GM21390 (cell line): ENCODE measurements at regions not wholly inside any gene's neighbourhood (a gene's known extent, or its start where the extent isn't known, plus 50 kb on each side); places are given as distances from the start of the nearest gene placed in this dataset.
"Not testable (repeated sequence)": the region's sequence is repeated elsewhere in the genome, so short reads cannot be mapped to it uniquely, and the experiment has no call there.

Source experiments
- ATAC-seq: cut with Tn5 transposase; IDR thresholded peaks from one replicate; pipeline ENCODE4 v1.9.1; 2021; ENCODE audit not compliant: unreplicated experiment

- ATAC-seq, result no peak
Observed at GRCh38 chr4:95779447-95779846, 60.4 kb upstream of the PDHA2 start.

DNA sequence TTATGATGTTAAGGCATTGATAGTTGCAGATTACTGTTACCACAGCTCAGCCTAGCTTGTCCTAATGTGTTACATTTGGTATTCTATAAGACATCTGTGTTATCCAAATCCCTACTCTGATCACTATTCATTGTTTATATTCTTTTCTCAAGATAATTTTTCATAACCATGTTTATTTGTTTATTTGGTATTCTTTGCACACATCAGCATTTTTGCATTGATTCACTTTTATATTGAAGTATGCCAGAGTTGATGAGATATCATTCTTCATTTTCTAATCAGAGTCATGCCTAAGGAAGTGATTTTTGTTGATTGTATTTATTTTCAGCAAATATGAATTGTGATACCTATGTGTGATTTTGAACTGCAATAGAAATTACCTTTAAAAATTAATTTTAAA is 61.2 kb upstream of the PDHA2 start:
- no peak for ATAC-seq

GRCh38 chr4:95770605-95771004 is 69.3 kb upstream of the PDHA2 start:
- not testable (repeated sequence) for ATAC-seq

GRCh38 chr4:95764961-95765360 is 74.9 kb upstream of the PDHA2 start:
- no peak for ATAC-seq

- ATAC-seq, result no peak
Observed at GRCh38 chr4:95761871-95762270, 78.0 kb upstream of the PDHA2 start.

DNA sequence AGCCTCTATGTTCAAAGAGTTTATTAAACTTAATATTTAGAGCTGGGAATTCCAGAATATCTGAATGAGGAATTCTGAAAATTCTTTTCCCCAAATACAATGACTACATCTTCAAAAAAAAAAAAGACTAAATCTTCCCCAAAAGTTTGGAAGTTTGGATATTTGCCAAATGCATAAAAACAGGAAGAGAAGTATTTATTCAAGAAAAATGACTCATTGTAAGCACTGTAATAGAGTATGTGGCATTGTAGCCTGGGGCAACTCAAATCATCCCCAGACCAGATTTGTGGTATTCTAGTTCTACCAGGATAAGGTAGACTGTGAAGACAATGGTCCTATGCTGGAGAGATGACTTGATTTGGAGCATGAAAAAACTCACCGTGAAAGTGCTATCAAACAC is 78.5 kb upstream of the PDHA2 start:
- no peak for ATAC-seq

- ATAC-seq, result not testable (repeated sequence)
Observed at GRCh38 chr4:95760646-95761045, 79.2 kb upstream of the PDHA2 start.

DNA sequence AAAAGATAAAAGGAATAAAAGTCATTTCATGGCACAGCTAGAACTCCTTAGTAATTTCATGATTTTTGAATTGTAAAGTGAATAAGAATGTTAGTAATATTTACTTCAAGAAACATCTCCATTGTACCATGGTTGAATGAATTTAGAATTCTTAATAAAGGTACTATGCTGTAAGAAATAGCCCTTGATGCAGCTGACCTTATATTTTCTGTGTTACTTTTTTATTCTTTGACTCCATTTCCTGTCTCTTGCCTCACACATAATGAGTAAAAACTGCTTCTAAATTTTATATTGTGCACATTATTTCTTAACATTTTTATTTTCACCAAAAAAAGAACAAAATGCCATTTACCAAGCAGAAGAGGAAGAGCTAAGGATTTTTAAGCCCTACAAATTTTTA is 81.9 kb upstream of the PDHA2 start:
- no peak for ATAC-seq

DNA sequence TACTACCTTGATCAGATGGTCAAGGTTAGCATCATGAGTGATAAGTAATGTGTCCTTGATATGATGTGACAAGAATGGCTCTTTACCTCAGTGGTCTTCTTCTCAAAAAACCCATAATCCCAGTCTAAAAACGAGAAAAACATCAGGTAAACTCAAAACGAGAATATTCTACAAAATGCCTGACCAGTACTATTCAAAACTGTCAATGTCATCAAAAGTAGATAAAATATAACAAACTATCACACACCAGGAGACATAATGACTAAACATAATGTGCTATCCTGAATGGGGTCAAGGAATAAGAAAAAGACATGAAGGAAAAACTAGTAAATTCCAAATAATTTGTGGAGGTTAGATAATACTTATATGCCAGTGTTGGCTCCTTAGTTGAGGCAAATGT is 85.2 kb upstream of the PDHA2 start:
- no peak for ATAC-seq

GRCh38 chr4:95749204-95749603 is 90.7 kb upstream of the PDHA2 start:
- no peak for ATAC-seq

GRCh38 chr4:95742872-95743271 is 97.0 kb upstream of the PDHA2 start:
- ATAC-seq, result no peak

GRCh38 chr4:95742179-95742578 is 97.7 kb upstream of the PDHA2 start:
- ATAC-seq, result no peak

GRCh38 chr4:95732061-95732460 is 107.8 kb upstream of the PDHA2 start:
- no peak for ATAC-seq

DNA sequence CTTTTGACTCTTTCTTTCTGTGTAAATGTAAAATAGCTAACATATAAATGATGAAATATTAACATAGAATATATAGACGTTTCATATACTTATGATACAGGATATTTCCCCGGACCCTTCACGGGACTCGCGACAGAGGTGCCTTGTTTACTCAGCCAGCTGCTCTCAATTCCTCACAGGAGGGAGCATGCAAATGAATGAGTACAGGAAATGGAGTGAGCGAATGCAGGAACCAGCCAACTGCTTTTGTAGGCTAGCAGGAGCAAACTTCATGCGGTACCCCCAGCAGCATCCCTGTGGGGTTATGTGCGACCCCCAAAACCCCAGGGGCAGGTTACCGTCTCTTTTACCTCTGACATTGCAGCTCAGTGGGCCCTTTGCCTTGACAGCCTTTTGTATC is 110.3 kb upstream of the PDHA2 start:
- no peak for ATAC-seq

DNA sequence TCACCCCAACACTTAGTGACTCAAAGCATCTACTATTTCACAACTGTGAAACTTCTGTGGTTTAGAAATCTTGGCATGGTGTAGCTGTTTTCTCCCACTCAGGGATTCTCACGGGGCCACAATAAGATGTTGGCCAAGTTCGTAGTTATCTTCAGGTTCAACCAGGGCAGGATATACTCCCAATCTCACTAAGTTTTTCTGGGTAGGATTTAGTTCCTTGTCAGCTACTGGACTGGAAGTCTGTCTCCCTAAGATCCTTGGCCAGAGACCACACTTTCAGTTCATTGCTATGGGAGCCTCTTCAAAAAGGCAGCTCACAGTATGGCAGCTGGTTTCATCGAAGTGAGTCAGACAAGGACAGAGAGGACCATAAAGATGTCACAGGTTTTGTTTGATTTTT is 111.7 kb upstream of the PDHA2 start:
- ATAC-seq, result no peak

DNA sequence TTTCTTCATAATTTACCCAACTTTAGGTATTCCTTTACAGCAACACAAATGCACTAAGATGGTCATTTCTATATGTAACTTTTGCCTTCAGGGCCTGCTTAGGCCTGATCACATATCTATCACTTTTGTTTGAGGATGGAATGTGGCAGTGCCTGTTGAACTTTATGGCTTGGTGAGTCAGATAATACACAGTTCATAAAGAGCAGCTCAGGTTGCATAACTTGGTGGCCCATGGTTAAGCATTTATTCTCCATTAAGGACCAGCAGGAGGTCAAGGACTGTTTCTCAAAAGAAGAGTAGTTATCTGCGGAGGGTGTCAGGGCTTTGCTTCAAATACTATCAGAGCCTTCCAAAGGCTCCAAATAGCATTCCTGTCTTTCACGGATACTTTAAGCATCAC is 124.1 kb upstream of the PDHA2 start:
- no peak for ATAC-seq

DNA sequence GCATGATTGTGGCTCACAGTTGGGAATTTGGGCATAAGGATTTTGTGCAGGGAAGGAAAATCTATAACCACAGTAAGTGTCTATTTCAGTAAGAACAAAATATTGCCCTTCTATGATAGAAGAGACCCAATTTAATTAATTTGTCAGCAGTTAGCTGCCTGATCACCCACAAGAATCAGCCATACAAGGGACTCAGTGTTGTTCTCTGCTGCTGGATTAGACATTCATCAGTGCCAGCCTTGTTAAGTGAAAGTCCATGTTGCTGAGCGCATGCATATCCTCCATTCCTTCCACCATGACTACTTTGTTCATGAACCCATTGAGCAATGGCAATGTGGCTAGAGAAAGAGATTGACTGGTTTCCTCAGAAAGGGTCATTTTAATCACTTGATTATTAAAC is 125.3 kb upstream of the PDHA2 start:
- ATAC-seq, result no peak

GRCh38 chr4:95705323-95705722 is 134.6 kb upstream of the PDHA2 start:
- ATAC-seq, result no peak

GRCh38 chr4:95701500-95702170 is 138.3 kb upstream of the PDHA2 start:
- no peak for ATAC-seq

- ATAC-seq, result no peak
Observed at GRCh38 chr4:95694411-95694810, 145.5 kb upstream of the PDHA2 start.

DNA sequence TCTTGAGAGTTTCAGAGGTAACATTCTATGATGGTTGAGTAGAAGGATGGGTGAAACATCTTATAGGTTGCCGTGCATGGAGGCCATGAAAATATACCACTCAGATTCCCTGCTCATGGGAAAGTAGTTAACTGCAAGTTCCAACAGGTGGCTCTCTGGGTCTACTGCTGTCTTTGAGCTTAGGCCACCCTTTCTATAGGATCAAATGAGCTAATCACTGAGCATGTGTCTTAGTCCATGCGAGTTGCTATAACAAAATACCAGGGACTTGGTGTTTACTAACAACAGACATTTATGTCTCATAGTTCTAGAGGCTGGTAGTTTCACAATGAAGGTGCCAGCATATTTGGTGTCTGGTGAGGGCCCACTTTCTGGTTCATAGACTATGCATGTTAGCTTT is 144.8 kb upstream of the UNC5C start:
- ATAC-seq, result no peak

DNA sequence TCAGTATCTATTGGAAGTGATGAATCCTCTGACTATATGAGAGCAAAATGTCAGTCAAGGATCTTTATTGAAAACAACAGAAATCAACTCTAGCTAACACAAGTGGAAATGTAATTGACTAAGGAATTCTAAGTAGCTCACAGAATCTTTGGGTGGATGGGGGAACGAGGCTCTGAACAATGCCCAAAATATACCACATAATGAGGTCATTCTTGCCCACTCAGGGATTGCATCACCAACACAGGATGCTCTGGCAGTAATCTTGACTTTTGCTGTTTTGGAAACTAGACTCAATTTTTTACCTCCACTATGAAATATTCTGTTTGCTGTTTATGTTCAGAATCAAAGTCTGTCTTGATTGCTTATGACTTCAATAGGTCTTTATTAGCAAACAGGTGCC is 127.4 kb upstream of the UNC5C start:
- ATAC-seq, result no peak

DNA sequence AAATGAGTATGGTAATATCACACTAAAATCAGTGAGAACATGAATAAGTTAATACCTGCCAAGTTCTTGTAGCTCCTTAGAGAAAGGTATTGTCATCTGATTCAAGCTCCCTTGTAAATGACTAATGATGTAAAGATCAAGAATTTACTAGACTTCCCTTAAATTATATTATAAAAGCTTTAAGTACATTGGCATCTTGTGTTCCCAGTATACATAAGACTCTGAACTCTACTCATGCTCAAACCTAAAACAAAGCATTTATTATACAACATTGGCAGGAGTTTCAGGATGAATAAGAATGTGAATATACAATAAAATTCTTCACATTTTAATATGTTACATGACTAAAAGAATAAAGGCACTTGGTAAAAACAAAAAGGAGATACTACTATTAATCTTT is 126.8 kb upstream of the UNC5C start:
- no peak for ATAC-seq
